Activated T-helper 9 cell treated with anti-CD3 and anti-CD28 coated beads, Interleukin-2, amount 50 U/mL, for 16 hours (primary cell): ENCODE measurements at regions not wholly inside any gene's neighbourhood (a gene's known extent, or its start where the extent isn't known, plus 50 kb on each side); places are given as distances from the start of the nearest gene placed in this dataset.

Experiments used
- DNase-seq: peaks from one replicate; pipeline ENCODE4 v3.0.0-alpha.2; 2020; ENCODE audit warnings: low read depth

DNA sequence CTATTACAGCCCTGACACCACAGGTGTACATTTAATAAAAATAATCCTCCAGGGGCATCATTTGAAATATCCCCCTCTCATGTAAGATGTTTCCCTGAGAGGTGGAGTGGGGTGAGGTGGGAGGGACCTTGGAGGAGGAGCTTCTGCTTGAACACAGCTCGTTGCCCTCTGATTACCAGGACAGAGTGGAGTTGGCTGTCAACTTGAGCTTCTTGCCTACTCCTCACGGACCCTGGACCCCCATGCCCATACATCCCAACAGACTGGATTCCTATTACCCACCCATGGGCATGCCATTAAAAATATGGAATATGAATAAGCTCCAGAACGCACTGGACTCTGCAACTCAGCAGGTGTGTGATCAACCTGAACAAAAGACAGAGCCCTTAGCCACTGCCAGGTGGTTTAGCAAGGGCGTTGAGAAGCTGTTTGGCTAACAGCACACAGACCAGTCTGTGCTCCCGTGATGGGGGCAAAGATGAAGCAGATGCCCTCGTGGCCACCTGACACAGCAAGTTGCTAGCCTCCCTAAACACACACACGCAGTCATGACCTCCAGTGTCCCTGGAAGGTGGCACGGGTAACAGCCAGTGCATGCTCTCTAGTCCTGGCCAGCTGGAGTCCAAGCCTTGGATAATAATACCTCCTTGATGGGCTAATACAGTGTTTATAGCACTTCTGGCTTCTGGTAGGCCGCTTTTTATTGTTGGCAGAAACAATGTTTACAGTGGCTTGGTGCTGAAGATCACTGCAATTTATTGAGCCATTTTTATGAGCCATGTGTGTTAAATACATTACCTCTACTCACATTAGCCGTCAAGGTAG, 155.0 kb downstream of the TOMM20 start:
- no peak for DNase-seq

DNA sequence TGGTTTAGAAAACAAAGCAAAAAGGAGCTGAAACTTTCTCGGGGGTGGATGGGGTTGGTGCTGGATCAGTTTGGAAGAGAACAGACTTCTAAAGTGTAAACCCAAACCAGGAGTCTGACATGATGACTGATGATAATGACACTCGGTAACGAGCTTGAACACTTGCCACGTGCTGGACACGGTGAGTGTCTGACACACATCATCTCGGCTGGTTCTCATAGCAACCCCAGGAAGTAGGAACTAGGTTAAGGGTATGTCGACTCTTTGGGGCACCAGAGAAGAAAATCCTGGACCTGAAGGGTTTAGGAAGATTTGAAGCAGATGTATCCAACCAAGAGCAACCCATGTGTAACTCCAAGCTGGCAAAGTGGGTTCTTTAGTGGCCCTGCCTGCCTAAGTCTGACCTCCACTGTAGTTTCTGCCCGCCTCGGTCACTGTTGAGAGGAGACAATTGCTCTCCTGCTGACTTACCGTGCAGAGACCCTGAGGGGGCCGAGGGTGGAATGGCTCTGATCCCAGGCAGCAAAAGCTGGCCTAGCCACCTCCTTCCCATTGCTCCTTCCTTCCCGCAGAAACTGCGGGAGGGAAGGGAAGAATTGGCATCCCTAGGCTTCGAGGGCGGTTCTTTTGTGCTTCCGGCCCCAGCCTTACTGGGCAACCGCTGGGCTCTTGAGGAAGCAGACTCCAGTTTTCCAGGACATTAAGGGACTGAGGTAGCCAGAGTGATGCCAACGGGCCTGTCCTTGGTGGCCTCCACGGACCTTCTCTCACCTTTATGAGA, 156.0 kb downstream of the TOMM20 start:
- DNase-seq = no peak

DNA sequence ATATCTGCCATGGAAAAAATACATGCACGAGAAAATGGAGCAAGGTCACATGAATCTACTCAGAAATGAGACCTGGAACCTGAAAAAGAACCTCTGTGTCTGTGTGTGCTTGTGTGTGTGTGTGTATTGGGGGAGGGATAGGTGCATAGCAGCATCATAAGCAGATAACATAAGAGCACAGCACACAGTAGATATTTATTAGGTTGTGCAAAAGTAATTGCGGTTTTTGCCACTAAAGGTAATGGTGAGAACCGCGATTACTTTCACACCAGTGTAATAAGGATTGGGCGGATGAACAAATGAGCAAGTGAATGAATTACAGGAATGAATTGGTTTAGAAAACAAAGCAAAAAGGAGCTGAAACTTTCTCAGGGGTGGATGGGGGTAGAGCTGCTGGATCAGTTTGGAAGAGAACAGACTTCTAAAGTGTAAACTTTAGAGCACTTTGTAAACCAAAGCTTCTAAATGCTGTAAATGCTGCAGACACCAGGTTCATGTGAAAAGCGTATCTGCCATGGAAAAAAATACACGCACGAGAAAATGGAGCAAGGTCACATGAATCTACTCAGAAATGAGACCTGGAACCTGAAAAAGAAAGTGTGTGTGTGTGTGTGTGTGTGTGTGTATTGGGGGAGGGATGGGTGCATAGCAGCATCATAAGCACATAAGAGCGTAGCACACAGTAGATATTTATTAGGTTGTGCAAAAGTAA, 156.9 kb downstream of the TOMM20 start:
- DNase-seq = no peak

DNA sequence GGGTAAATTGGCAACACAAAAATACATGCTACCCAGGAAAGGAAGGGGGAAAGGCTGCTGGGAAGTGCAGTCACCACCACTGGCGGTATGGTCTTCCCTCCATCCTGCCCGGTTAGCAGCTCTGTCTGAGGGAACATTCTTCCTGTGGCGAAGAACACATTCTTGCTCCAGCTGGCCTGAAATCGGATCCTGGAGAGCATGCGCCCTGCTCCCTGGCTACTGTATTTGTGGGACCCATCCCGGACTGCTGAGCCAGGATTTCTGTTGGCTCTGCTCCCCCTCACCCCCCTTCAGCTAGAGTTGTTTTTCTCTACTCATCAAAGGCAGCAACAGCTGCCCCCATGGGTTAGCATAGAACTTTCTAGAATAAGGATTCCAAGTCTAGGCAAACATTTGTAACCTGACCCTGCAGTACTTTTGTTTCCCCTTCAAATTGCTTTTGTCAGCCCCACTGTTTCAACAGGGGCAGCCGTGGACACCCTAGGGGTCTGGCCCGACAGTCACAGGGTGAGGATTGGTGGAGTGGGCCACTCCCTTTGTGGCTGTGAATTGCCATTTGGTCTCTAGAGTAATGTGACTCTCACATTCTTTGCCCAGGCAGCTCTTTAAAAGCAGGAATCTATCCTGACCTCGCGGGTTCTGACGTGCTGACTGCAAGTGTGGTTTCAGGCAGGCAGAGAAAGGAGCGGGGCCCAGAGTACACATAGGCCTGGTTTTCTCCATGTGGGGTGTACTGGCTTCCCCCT, 157.7 kb downstream of the TOMM20 start:
- DNase-seq = no peak

DNA sequence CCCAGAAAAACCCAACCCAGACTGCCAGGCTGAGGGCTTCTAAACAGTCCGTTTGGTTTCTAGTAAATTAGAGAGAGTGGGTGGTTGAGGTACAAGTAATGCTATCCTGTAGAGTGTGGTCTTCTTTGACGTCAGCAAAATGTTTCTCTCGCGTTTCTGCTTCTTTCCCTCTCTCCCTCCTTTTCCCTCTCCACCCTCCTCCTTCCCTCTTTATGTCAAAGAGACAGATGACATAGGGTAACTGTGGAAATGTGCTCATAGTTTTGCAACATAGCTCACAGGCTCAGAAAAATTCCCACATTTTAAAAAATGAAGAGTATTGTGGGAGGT, 158.3 kb downstream of the TOMM20 start:
- DNase-seq = no peak

DNA sequence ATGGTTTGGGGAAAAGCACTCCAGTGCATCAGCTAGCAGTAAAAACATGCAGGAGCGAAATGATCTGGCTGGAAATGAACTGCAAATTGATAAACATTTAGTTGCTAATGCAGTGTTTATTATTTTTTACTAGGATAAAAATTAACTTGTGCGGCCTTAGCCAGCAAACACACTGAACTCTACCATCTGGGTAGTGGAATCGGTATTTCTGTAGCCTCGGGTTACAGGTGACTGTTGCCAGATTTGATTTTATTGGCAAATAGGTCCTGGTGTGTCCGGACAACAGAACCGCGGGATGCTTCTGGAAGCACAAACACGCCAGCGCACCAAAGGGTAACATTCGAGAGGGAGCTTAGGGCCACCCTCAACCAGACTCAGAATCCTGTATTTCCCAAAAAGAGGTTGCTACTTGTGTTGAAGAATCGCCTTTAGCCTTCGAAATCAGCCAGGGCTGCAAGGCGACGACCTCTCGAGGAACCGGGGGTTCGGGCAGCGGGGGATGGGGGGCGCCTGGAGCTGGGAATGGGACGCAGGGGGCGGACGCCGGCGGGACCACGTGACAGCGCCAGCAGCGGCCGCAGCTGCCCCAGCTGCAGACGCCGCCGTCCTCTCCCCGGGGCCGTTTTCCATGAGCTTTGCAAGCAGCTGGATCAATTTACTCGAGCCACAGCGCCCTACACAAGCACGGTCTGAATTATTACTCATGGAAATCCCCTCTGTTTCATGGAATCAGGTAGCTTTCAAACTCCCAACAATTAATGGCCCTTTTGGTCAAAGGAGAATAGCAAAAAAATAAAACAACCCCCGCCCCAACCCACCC, 158.8 kb downstream of the TOMM20 start:
- no peak for DNase-seq

DNA sequence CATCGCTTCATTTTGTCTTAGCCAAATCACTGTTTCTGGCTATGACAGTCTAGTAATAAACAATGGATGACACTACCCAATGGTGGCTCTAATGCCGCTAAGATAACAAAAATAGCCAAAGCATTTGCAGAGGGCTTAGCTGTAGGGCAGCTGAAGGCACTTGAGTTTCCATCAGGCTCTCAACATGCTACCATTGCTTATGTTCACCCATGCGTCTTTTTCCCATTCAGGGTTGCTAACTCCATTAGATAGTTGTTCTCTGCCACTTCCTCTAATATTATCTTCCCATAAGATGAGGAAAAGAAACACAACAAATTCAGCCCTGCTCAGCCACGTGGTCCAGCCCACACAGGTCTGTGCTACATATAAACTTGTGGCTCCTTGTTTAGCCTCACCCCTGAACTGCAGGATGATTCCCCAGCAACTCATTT, 159.6 kb downstream of the TOMM20 start:
- no peak for DNase-seq

DNA sequence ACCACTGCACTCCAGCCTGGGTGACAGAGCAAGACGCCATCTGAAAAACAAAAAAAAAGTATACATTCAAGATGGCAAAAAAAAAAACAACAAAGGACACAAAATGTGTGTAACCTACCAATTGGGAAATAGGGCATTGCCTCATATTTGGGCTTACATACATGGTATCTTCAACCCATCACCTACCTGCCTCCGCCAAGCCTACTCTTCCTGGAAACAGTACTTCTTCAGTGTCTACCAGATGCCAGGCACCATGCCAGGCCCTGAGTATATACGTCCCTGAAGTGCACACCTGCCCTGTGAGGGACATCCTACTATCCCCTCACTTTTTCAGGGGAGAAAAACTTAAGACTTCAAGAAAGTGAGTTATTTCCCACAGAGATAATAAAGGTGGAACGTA, 160.2 kb downstream of the TOMM20 start:
- no peak for DNase-seq

DNA sequence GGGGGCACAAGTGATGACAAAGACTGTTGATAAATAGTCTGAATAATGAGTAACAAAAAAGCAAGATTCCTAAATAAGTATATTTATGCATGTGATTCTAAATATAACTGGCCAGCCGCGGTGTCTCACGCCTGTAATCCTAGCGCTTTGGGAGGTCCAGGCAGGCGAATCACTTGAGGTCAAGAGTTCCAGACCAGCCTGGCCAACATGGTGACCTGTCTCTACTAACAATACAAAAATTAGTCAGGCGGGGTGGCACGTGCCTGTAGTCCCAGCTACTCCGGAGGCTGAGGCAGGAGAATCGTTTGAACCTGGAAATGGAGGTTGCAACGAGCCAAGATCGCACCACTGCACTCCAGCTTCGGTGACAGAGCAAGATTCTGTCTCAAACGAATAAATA, 161.5 kb downstream of the TOMM20 start:
- DNase-seq = no peak

DNA sequence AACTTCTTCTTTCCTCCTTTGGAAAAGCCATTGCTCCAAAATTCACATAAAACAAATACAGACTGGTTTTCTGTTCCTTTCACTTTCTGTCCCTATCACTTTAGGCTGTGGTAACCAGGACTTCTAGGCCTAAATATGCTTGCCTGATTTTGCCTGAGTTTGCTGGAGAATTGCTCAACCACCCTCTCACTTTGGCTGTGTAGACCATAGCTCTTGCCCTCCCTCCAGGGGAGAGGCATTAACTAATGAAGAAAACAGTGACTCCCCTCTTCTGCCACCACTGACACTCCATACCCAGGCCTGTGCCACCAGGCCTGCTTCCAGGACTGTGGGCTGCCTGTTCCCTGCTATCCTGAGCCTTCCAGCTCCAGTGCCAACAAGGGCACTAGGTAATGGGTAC, 163.5 kb downstream of the TOMM20 start:
- no peak for DNase-seq

DNA sequence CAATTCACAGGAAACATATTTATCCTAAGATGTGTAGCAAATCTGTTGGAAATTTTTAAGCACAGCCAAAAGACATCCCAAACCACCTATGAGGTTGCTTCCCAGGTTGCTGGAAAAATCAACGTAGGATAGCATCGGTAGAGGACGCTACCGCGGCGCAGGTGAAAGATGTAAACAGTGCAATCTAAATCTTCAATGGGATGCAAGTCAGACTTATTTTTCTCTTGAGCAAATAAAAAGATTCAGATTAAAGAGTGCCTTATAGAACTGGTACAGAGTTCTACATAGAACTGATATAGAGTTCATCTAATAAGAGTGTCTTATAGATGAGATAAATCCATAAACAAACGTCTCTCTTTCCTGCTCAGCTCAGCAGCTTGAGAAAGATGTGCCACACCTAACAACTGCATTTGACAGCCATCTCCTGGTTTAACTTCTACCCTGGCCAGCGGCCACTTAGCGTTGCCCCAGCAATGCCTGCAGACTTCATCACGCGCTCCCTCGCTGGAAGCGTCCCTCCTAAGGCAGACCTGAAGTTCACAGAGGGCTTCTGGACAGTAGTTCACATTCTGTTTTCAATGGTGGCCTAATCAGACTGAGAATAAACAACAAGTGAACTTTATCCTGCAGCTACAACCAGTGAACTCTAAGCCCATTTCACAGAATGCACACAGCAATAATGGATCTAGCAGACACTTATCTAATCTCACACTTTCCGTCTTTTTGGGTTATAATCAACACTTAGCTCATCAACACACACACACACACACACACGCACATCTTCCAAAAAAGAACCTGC, 164.5 kb downstream of the TOMM20 start:
- DNase-seq = no peak

DNA sequence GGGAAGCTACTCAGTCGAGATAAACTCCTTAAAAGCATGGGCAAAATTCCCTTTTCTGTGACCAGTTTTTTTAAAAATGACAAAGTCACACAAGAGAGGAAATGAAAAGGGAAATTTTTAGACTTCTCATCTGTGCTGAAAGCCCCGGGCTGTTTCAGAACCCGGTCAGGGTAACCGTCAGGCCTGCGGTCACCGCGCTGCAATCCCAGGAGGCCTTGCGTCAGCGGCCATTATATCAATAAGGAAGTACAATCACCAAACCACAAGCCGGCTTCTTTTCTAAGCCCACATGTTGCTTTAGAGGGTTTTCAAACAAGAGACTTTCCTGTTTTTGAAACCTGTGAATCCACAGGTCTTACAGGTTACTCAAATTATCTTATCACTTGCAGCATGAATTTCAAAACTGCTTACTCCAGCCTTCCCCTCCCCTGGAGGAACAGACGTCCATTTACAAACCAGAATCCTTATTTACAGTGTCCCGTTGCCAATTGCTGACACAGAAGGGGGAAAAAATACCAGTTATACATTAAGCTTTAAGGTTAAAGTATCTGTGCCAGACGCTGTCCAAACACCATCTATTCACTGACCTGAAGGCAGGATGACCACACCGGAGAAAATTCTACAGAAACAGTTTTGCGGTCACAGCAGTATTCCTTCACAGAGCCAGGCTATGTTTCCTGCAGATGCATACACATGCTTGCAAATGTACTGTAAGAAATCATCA, 165.3 kb downstream of the TOMM20 start:
- peak; percentile 85 for DNase-seq

DNA sequence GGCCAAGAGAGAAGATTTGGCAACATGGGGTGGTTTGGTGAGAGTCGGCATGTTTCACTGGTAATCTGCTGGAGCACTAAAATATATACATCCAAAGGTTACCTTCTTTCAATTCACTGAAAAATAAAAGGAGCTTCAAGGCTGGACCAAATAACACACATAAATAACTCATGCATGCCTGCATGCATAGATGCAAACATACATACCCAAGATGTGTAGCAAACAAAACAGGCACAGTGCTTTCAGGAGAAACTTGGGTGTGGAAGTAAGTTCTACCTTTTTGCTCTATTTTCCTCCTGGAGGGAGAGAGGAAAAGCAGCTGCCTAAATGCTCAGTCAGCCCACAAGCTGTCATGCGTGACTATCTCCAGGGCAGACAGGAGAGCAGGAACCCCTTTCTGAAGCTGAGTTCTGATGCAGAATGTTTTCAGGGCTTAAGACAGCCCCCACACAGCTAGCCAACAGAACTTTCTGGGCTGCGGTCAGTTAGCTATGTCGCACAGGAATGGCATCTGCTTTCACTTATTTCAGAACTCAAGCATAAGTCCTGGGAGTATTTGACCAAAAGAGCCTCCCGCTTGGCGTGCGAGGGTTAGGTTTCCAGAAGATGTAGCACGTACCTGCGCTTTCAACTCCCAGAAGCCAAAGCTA, 166.2 kb downstream of the TOMM20 start:
- DNase-seq = no peak

DNA sequence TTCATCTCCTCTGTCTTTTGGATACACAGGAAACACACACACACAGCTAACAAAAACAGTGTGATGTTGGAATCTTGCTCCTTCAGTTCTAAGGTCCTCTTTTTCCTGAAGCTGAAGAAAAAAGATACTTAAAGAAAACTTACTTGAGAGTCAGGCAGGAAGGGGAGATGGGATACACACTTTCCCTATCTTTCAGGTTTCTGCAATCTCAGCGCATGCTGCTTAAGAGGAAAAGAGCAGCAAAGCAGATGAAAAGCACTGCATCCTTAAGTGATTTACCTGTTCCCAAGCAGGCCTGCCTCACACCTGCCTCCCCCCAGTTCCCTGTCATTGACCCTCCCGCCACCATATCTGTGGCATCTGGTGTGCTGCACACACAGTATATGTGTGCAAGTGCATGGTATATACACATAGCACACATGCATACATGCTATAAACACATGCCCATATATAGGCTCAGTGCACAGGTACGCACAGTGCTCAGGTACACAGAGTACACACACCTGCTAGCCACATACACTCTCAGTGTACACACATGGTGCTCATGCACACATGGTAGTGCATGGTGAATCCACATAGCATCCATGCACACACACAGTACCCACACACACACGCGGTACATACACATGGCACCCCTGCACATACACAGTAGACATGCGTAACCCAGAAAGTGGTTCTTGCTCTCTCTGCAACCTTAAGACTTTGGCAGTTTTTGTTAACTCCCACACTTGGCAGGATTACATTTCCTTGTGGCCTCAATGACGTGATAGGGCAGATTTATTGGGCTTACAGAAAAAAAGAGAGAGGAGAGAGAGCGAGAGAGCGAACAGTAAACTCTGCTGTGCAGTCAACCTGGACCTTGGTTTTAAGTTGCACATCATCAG, 166.9 kb downstream of the TOMM20 start:
- DNase-seq = no peak

DNA sequence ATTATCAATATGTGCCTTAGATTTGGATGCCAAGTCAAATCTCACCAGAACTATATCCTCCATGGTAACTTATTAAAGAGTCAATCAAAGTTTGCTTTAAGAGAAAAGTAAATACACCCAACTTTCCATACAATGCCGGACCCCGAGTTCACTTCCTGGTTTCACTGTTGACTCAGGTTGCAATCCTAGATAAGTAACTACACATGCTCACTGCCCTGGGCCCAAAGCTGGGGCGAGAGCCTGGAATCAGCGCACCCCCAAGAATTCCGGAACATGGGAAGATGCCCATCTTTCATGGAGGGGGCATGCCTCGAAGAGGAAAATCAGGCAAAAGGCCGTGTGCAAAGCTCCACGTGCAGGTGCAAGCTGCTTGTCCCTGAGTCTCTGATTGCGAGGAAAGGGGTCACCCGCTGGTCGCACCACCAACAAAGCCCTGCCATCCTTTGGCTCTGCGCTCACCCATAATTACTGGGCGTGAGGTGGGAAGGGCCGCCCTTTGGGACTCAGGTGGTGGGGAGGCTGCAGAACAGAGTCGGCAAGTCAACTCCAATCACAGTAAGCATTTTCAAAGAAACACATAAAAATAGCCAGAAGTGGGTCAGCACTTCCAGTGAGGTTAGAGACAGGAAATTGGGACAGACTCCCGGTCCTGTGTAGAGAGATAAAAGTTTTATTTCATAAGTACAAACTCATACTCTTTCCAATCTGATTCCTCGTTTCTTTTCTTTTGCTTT, 167.7 kb downstream of the TOMM20 start:
- DNase-seq = no peak

DNA sequence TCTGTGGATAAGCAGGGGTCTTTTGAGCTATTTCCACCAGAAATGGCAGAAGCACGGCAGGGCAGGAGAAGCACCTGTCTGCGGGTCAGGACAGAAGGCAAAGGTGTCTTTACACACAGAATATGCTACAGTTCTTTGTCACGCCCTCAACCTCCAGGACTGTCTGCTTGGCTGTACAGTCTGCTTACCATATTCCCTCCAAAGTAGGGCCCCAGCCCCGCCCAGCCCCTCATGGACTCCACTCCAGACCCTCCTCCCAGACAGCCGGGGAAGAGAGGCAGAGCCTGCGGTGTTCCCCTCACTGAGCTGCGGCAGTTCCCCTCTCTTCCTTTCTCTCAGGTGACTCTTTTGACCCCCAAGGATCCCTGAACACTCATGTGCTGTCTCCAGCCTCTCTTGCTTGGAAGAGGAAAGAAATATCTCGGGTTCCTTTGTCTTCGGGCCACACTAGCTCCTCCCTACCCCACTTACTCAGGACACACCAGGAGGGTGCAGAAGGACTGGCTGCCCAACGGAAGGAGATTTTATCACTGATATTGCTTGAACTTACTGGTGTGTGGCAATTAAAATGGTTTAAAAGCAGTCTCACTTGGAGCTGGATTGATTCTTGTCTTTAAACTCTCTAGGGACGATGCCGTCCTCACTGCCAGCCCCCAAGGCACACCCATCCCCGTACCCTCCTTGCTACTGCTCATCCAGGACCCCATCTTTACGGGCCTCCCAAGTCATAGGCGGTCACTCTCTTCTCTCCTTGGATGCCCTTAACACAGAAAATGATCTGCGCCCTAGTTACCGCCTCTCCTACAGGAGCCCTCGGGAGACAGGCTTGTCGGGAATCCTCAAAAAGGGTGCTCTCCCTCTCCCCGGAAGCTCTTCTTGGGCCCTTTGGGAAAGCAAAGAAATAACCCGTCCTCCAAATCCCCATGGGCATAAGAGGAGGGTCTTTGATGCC, 169.7 kb downstream of the TOMM20 start:
- DNase-seq = no peak
